Trophoblast cell (in vitro differentiated cells and primary cell): ENCODE measurements at regions not wholly inside any gene's neighbourhood (a gene's known extent, or its start where the extent isn't known, plus 50 kb on each side); places are given as distances from the start of the nearest gene placed in this dataset.

Experiments
- DNase-seq, 2 donors: peaks; one replicate each; pipeline ENCODE4 v3.0.0-alpha.2; 2016
- H2AFZ ChIP-seq: 2 replicates; pipeline ENCODE4 v1.6.1; 2013; ENCODE audit warnings: low read length, moderate library complexity, mild to moderate bottlenecking; ENCODE audit not compliant: insufficient read depth, poor library complexity
- H2AK5ac ChIP-seq: 2 replicates; pipeline ENCODE4 v1.6.1; 2013; ENCODE audit warnings: mild to moderate bottlenecking, low read length
- H2BK120ac ChIP-seq: 2 replicates; pipeline ENCODE4 v1.6.1; 2013; ENCODE audit warnings: low read length, mild to moderate bottlenecking, moderate library complexity; ENCODE audit not compliant: insufficient read depth, poor library complexity
- H2BK12ac ChIP-seq: 2 replicates; pipeline ENCODE4 v1.6.1; 2013; ENCODE audit warnings: mild to moderate bottlenecking, low read length, moderate library complexity
- H2BK5ac ChIP-seq: 2 replicates; pipeline ENCODE4 v1.6.1; 2013; ENCODE audit warnings: low read length, low read depth, moderate library complexity, mild to moderate bottlenecking; ENCODE audit not compliant: poor library complexity
- H3K14ac ChIP-seq: 2 replicates; pipeline ENCODE4 v1.6.1; 2013; ENCODE audit warnings: mild to moderate bottlenecking, low read length
- H3K18ac ChIP-seq: 2 replicates; pipeline ENCODE4 v1.6.1; 2013; ENCODE audit warnings: mild to moderate bottlenecking, low read length
- H3K23ac ChIP-seq: 2 replicates; pipeline ENCODE4 v1.6.1; 2013; ENCODE audit warnings: low read length
- H3K27ac ChIP-seq: 2 replicates; pipeline ENCODE4 v1.5.1; 2013; ENCODE audit warnings: low read depth, mild to moderate bottlenecking, inconsistent platforms, low read length, moderate library complexity
- H3K27me3 ChIP-seq: 2 replicates; pipeline ENCODE4 v1.6.1; 2013; ENCODE audit warnings: inconsistent platforms, mild to moderate bottlenecking, low read length, moderate library complexity; ENCODE audit not compliant: insufficient read depth
- H3K36me3 ChIP-seq, 2 experiments: 1 replicate in 1 of 2; 2 replicates in 1 of 2; pipeline ENCODE4 v1.6.1; 2013; ENCODE audit warnings: low read length in 2 of 2, mild to moderate bottlenecking in 2 of 2, moderate library complexity in 1 of 2; ENCODE audit not compliant: insufficient read depth in 2 of 2, control insufficient read depth in 1 of 2
- H3K4ac ChIP-seq: 2 replicates; pipeline ENCODE4 v1.6.1; 2013; ENCODE audit warnings: low read depth, mild to moderate bottlenecking, low read length, moderate library complexity
- H3K4me1 ChIP-seq, 2 experiments: 1 replicate in 1 of 2; 2 replicates in 1 of 2; pipeline ENCODE4 v1.6.1; 2013; ENCODE audit warnings: low read length in 2 of 2, mild to moderate bottlenecking in 2 of 2, moderate library complexity in 1 of 2; ENCODE audit not compliant: insufficient read depth in 2 of 2, control insufficient read depth in 1 of 2
- H3K4me2 ChIP-seq: 2 replicates; pipeline ENCODE4 v1.6.1; 2013; ENCODE audit warnings: inconsistent platforms, mild to moderate bottlenecking, low read length, moderate library complexity
- H3K4me3 ChIP-seq: 2 replicates; pipeline ENCODE4 v1.5.1; 2013; ENCODE audit warnings: mild to moderate bottlenecking, low read depth, low read length, inconsistent platforms
- H3K79me1 ChIP-seq: one replicate; pipeline ENCODE4 v1.6.1; 2013; ENCODE audit warnings: low read length
- H3K79me2 ChIP-seq: 2 replicates; pipeline ENCODE4 v1.6.1; 2013; ENCODE audit warnings: low read length, mild to moderate bottlenecking; ENCODE audit not compliant: control insufficient read depth, insufficient read depth, poor library complexity
- H3K9ac ChIP-seq: 2 replicates; pipeline ENCODE4 v1.6.1; 2013; ENCODE audit warnings: mild to moderate bottlenecking, low read length
- H3K9me3 ChIP-seq: 2 replicates; pipeline ENCODE4 v1.6.1; 2013; ENCODE audit warnings: low read depth, mild to moderate bottlenecking, control low read depth, inconsistent platforms, low read length; ENCODE audit not compliant: insufficient read depth
- H4K12ac ChIP-seq: 2 replicates; pipeline ENCODE4 v1.6.1; 2013; ENCODE audit warnings: low read depth, mild to moderate bottlenecking, low read length, moderate library complexity
- H4K8ac ChIP-seq: 2 replicates; pipeline ENCODE4 v1.6.1; 2013; ENCODE audit warnings: low read depth, mild to moderate bottlenecking, low read length, moderate library complexity
- H4K91ac ChIP-seq: one replicate; pipeline ENCODE4 v1.6.1; 2013; ENCODE audit warnings: low read depth, mild to moderate bottlenecking, low read length, moderate library complexity
- WGBS: extraction: QIAGEN DNeasy Blood & Tissue Kit; methylation state at CpG from one replicate; pipeline ENCODE4 v1.1.7; 2013; ENCODE audit warnings: missing lambda C conversion rate; ENCODE audit not compliant: insufficient read length, insufficient coverage; ENCODE audit errors: extremely low coverage; 5-methylcytosine and 5-hydroxymethylcytosine counted together

GRCh38 chr13:39132286-39133230, 94.3 kb downstream of the NHLRC3 start:
- Histone ChIP-seq H2BK12ac (no peak overlapping the region), H3K27me3 (no peaks in the 10 kb centered on the region), H3K18ac (no peak overlapping the region), H3K4me3 (no peak overlapping the region), H4K91ac (no peak overlapping the region), H3K9ac (no peak overlapping the region), H2AK5ac (no peak overlapping the region), H4K8ac (no peak overlapping the region), H2AFZ (no peak overlapping the region), H3K79me2 (no peaks in the 10 kb centered on the region), H3K36me3 (no peaks in the 10 kb centered on the region), H3K4me1 (no peaks in the 10 kb centered on the region), H3K9me3 (no peaks in the 10 kb centered on the region), H3K79me1 (no peaks in the 10 kb centered on the region), H3K4me2 (no peak overlapping the region), H2BK5ac (no peak overlapping the region), H2BK120ac (no peak overlapping the region), H3K23ac (no peak overlapping the region), H4K12ac (no peak overlapping the region), H3K14ac (no peak overlapping the region), H3K4ac (no peak overlapping the region), H3K27ac (no peak overlapping the region)
- no peak for DNase-seq
- no CpG with 5 or more reads among the region's 4 CpGs for WGBS

DNA sequence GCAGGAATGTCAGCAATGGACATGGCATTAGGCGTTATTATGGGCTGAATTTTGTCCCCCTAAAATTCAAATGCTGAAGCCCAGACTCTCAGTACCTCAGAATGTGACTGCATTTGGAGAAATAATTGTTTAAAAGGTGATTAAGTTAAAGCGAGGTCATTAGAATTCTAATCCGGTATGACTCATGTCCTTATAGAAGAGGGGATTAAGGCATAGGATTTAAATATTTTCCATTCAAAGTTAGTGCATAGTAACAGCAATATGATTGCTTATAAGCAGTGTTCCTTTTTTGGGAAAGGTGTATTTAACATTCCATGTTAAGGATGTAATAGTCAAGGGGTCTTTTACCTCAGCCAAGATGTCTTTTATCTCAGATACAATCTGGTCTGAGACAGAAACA, 95.5 kb downstream of the NHLRC3 start:
- H3K9ac ChIP-seq = no peak overlapping the region
- no peak overlapping the region for H3K4me2 ChIP-seq
- no peak overlapping the region for H2AFZ ChIP-seq
- H3K27ac ChIP-seq = no peak overlapping the region
- H2BK12ac ChIP-seq = no peak overlapping the region
- H3K79me1 ChIP-seq = no peaks in the 10 kb centered on the region
- DNase-seq = no peak
- WGBS = no CpG with 5 or more reads among the region's 3 CpGs
- H3K79me2 ChIP-seq = no peaks in the 10 kb centered on the region
- no peaks in the 10 kb centered on the region for H3K27me3 ChIP-seq
- no peak overlapping the region for H3K14ac ChIP-seq
- no peak overlapping the region for H4K91ac ChIP-seq
- no peak overlapping the region for H3K23ac ChIP-seq
- no peak overlapping the region for H3K4me3 ChIP-seq
- no peak overlapping the region for H4K12ac ChIP-seq
- no peaks in the 10 kb centered on the region for H3K4me1 ChIP-seq
- H3K4ac ChIP-seq = no peak overlapping the region
- H3K18ac ChIP-seq = no peak overlapping the region
- H3K36me3 ChIP-seq = no peaks in the 10 kb centered on the region
- H2BK5ac ChIP-seq = no peak overlapping the region
- H3K9me3 ChIP-seq = no peaks in the 10 kb centered on the region
- H2BK120ac ChIP-seq = no peak overlapping the region
- H2AK5ac ChIP-seq = no peak overlapping the region
- no peak overlapping the region for H4K8ac ChIP-seq

DNA sequence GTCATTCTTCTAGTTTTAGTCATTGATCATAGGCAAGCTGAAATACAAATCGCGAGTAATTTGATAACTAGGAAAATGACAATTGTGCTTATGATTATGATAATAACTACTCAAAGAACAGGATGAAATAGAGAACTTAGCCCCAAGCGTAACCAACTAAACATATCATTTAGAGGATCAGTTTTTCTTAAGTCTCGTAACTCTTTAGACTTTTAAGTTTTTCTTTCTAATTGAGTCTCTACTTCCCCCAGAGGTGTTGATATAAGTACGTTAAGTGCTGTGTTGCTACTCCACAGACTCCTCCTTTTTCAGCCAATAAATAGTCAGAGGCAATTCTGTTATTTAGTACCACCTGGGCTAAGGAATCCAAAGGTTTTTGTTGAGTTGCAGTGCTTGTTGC, 96.3 kb downstream of the NHLRC3 start:
- no peaks in the 10 kb centered on the region for H3K79me2 ChIP-seq
- H2AFZ ChIP-seq = no peak overlapping the region
- H3K18ac ChIP-seq = no peak overlapping the region

DNA sequence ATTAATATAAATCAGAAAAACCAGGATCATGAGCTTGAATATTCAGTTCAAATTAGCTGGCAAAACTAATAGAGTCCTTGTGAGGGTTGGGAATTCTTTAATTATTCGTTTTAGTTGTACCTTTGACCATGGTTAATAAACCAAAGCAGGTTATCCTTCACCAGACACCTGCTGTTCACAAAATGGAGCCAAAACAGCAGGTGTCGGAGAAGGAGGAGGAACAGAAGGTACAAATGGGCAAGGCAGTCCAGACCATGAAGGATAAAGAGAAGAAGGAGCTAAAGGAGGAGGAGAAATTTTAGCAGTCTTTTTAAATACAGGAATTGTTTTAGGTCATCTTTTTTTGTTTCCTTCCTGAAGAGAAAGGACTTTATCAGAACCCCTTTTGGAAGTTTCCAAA, 106.1 kb downstream of the NHLRC3 start:
- no peak overlapping the region for H2AK5ac ChIP-seq
- no peak overlapping the region for H4K91ac ChIP-seq
- H3K18ac ChIP-seq = no peak overlapping the region
- H3K27ac ChIP-seq = no peak overlapping the region
- WGBS = no CpG with 5 or more reads among the region's 2 CpGs
- no peaks in the 10 kb centered on the region for H3K36me3 ChIP-seq
- H3K79me2 ChIP-seq = no peaks in the 10 kb centered on the region
- no peak overlapping the region for H3K9ac ChIP-seq
- no peak overlapping the region for H3K4me3 ChIP-seq
- H3K9me3 ChIP-seq = no peaks in the 10 kb centered on the region
- H3K14ac ChIP-seq = no peak overlapping the region
- no peak overlapping the region for H2BK120ac ChIP-seq
- no peak overlapping the region for H2AFZ ChIP-seq
- H3K23ac ChIP-seq = no peak overlapping the region
- H3K79me1 ChIP-seq = no peaks in the 10 kb centered on the region
- no peak overlapping the region for H2BK5ac ChIP-seq
- H4K8ac ChIP-seq = no peak overlapping the region
- no peak overlapping the region for H3K4me2 ChIP-seq
- DNase-seq = no peak
- H3K4me1 ChIP-seq = no peaks in the 10 kb centered on the region
- H3K27me3 ChIP-seq = no peaks in the 10 kb centered on the region
- no peak overlapping the region for H3K4ac ChIP-seq
- no peak overlapping the region for H2BK12ac ChIP-seq
- no peak overlapping the region for H4K12ac ChIP-seq

More for the DNA sequence above, 96.3 kb downstream of the NHLRC3 start:
- no peaks in the 10 kb centered on the region for H3K36me3 ChIP-seq
- H4K8ac ChIP-seq = no peak overlapping the region
- H3K9me3 ChIP-seq = no peaks in the 10 kb centered on the region
- H3K9ac ChIP-seq = no peak overlapping the region
- H3K27me3 ChIP-seq = no peaks in the 10 kb centered on the region
- H3K14ac ChIP-seq = no peak overlapping the region
- no peak overlapping the region for H4K91ac ChIP-seq
- no peak overlapping the region for H2AK5ac ChIP-seq
- no peaks in the 10 kb centered on the region for H3K4me1 ChIP-seq
- H2BK120ac ChIP-seq = no peak overlapping the region
- H3K4me2 ChIP-seq = no peak overlapping the region
- no peak overlapping the region for H2BK12ac ChIP-seq
- DNase-seq = no peak
- no peak overlapping the region for H3K23ac ChIP-seq
- no peak overlapping the region for H4K12ac ChIP-seq
- no peak overlapping the region for H3K27ac ChIP-seq
- no peak overlapping the region for H3K4me3 ChIP-seq
- H3K4ac ChIP-seq = no peak overlapping the region
- H2BK5ac ChIP-seq = no peak overlapping the region
- H3K79me1 ChIP-seq = no peaks in the 10 kb centered on the region
- no CpG with 5 or more reads among the region's 5 CpGs for WGBS
